ENCODE measurements at regions not wholly inside any gene's neighbourhood (a gene's known extent, or its start where the extent isn't known, plus 50 kb on each side); places are given as distances from the start of the nearest gene placed in this dataset.

DNA sequence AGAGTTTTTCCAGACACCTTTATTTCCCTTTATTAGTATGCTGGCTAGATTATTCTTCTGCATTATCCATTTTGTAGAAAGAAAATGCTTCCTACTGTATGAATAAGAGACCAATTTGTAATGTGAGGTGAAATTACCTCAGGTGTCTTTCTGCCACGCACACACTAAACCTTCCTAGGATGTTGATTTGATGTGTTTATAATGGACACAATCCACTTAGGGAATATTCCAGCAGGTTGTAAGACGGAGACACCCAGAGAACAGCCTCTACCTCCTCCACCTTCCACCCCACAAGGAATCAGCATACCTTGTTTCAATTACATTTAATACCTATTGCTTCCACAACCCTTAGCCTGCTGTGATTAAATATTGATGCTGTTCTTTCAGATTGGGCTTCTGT, 379.1 kb upstream of the KIRREL3 start:
- no peaks in the 10 kb centered on the region for H3K9me3 Mint-ChIP-seq
- no peaks in the 10 kb centered on the region for H3K27me3 Mint-ChIP-seq (ENCODE audit: insufficient read depth)
- intact Hi-C loops (cut with micrococcal nuclease), result no loop called here
- DNase-seq (ENCODE audit: low spot score), result no peak
- no peak overlapping the region for H3K4me3 Mint-ChIP-seq
- no peak overlapping the region for H3K27ac Mint-ChIP-seq
- H3K4me1 Mint-ChIP-seq (ENCODE audit: low read depth), result no peaks in the 10 kb centered on the region
- no peaks in the 10 kb centered on the region for H3K36me3 Mint-ChIP-seq (ENCODE audit: low read depth)

- Mint-ChIP-seq H3K27me3 (ENCODE audit: insufficient read depth) (no peaks in the 10 kb centered on the region), H3K9me3 (no peaks in the 10 kb centered on the region), H3K27ac (no peak overlapping the region), H3K4me1 (ENCODE audit: low read depth) (no peaks in the 10 kb centered on the region), H3K36me3 (ENCODE audit: low read depth) (no peaks in the 10 kb centered on the region), H3K4me3 (no peak overlapping the region)
- intact Hi-C loops (cut with micrococcal nuclease), result no loop called here
- DNase-seq (ENCODE audit: low spot score), result no peak
Measured at GRCh38 chr11:127376301-127376700, 375.7 kb upstream of the KIRREL3 start.

GRCh38 chr11:127369356-127369755, 368.8 kb upstream of the KIRREL3 start:
- no peaks in the 10 kb centered on the region for H3K27me3 Mint-ChIP-seq (ENCODE audit: insufficient read depth)
- no peak overlapping the region for H3K27ac Mint-ChIP-seq
- intact Hi-C loops (cut with micrococcal nuclease), result no loop called here
- no peak for DNase-seq (ENCODE audit: low spot score)
- no peaks in the 10 kb centered on the region for H3K4me1 Mint-ChIP-seq (ENCODE audit: low read depth)
- no peaks in the 10 kb centered on the region for H3K9me3 Mint-ChIP-seq
- no peaks in the 10 kb centered on the region for H3K36me3 Mint-ChIP-seq (ENCODE audit: low read depth)
- H3K4me3 Mint-ChIP-seq, result no peak overlapping the region

DNA sequence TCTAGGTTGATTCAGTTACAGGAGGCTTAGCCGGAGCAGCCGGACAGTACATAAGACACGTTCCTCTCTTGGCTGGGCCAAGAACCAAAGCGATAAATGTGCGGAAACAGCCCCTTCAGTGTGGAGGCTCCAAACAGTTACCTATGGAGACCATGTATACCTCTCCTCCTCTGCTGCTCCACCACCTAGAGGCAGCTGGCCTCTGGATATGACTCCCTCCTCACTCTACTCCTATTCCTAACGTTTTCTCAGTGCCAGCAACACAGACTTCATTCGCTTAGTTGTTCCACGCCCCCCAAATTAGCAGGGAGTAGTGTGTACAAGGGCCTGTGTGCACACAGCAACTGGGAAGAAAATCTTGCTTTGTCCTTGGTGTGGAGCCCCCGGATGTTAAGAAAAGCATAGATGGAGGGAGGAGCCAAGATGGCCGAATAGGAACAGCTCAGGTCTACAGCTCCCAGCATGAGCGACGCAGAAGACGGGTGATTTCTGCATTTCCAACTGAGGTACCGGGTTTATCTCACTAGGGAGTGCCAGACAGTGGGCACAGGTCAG, 362.3 kb upstream of the KIRREL3 start:
- Mint-ChIP-seq H3K36me3 (ENCODE audit: low read depth) (no peaks in the 10 kb centered on the region), H3K4me1 (ENCODE audit: low read depth) (no peaks in the 10 kb centered on the region), H3K27ac (no peak overlapping the region), H3K27me3 (ENCODE audit: insufficient read depth) (no peaks in the 10 kb centered on the region), H3K4me3 (no peak overlapping the region), H3K9me3 (no peaks in the 10 kb centered on the region)
- intact Hi-C loops (cut with micrococcal nuclease), result loop anchor here (1.0 kb wide), 1 partner anchor 8 kb away; no protein-coding TSS in a partner anchor
- no peak for DNase-seq (ENCODE audit: low spot score)

DNA sequence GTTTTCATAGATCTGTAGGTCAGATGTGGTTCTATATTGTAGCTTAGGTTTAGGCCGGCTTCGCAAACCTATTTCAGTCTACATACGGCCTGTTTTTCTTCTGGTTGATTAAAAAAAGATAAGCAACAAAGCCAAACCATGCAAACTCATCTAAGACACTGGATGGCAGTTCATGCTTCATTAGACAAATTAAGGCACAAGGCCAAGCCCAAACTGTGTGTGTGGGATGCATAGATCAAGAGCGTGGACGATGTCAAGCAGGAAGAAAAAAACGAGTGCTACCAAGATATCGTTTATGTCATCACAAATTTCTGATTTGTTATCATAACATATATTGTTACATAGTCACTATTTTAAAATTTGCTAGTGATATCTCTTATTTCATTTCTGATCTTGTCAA, 357.6 kb upstream of the KIRREL3 start:
- DNase-seq (ENCODE audit: low spot score), result no peak
- Mint-ChIP-seq H3K4me3 (no peak overlapping the region), H3K9me3 (no peaks in the 10 kb centered on the region), H3K4me1 (ENCODE audit: low read depth) (no peaks in the 10 kb centered on the region), H3K27me3 (ENCODE audit: insufficient read depth) (no peaks in the 10 kb centered on the region), H3K36me3 (ENCODE audit: low read depth) (no peaks in the 10 kb centered on the region), H3K27ac (no peak overlapping the region)
- intact Hi-C loops (cut with micrococcal nuclease), result no loop called here

DNA sequence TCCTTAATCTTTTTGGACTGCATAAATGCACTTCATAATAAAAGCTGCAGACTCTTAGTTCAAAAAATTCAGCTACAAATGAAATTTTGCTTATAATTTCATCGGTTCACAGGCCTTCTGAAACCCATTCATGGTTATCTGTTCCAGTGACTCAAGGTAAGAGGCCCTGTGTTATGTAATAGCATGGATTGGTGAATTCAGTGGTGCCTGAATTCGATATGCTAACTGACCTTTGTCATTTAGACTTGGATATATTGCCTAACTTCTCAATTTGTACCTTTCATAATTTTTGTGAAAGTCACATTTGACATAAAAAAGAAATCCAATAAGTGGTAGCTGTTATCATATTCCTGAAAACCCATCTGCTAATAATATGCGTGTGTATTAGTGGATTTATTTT, 349.9 kb upstream of the KIRREL3 start:
- Mint-ChIP-seq H3K27me3 (ENCODE audit: insufficient read depth) (peaks cover 2% of the 10 kb centered on the region), H3K9me3 (no peaks in the 10 kb centered on the region), H3K4me1 (ENCODE audit: low read depth) (no peaks in the 10 kb centered on the region), H3K4me3 (no peak overlapping the region), H3K36me3 (ENCODE audit: low read depth) (no peaks in the 10 kb centered on the region), H3K27ac (no peak overlapping the region)
- no peak for DNase-seq (ENCODE audit: low spot score)
- intact Hi-C loops (cut with micrococcal nuclease), result no loop called here

DNA sequence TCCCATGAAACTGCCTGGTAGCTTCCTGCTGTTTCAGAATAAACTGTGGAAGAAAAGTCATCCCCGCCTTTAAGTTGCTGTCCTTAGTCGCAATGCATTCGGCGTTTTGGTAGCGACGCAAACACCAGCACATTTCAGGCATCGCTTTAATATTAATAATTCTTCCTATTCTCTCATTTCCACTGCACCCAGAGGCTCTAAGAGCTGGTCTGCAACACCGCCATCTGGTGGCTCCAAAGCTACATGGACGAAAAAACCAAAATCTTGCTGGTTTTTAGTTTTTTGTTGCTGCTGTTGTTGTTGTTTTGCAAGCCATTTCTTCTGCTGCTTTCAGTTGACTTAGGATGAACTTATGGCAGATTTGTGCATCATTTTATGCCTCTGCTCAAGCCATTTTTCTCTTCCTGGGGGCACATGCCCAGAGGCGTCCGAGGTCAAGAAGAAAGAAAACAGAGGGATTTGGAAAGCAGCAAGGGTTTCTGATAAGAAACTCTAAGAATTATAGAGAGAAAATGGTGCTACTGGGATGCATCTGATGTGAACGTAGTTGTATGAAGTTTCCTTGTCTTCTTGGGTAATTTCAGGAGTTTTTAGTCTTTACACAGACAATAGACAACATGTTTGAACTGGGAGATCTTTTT, 345.4 kb upstream of the KIRREL3 start:
- Mint-ChIP-seq H3K36me3 (ENCODE audit: low read depth) (no peaks in the 10 kb centered on the region), H3K27ac (no peak overlapping the region), H3K27me3 (ENCODE audit: insufficient read depth) (peaks cover 2% of the 10 kb centered on the region), H3K9me3 (no peaks in the 10 kb centered on the region), H3K4me1 (ENCODE audit: low read depth) (no peaks in the 10 kb centered on the region), H3K4me3 (no peak overlapping the region)
- no peak for DNase-seq (ENCODE audit: low spot score)
- intact Hi-C loops (cut with micrococcal nuclease), result no loop called here

DNA sequence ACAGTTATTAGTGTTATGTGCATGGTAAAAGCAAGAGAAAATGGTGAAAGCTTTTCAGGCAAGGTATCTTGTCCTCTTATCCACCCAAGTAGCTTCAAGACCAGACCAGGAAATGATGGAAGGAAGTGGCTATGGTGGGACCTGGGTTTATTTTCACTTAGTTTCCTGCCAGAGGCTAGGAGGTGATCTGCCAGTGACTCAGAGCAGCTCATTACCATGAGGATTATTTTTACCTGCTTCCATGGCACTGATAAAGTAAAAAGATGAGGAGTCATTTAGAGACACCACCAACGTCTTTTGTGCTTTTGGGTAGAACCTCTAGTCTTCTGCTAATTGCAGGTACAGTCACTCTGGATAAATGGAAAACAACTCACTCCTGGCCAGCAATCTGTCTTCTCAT, 339.9 kb upstream of the KIRREL3 start:
- DNase-seq (ENCODE audit: low spot score), result no peak
- intact Hi-C loops (cut with micrococcal nuclease), result no loop called here

GRCh38 chr11:127339376-127339775, 338.8 kb upstream of the KIRREL3 start:
- intact Hi-C loops (cut with micrococcal nuclease), result no loop called here
- no peak for DNase-seq (ENCODE audit: low spot score)
- H3K27ac Mint-ChIP-seq, result no peak overlapping the region
- H3K4me1 Mint-ChIP-seq (ENCODE audit: low read depth), result no peaks in the 10 kb centered on the region
- H3K4me3 Mint-ChIP-seq, result no peak overlapping the region
- no peaks in the 10 kb centered on the region for H3K36me3 Mint-ChIP-seq (ENCODE audit: low read depth)
- no peaks in the 10 kb centered on the region for H3K27me3 Mint-ChIP-seq (ENCODE audit: insufficient read depth)
- no peaks in the 10 kb centered on the region for H3K9me3 Mint-ChIP-seq

More for the DNA sequence above, 339.9 kb upstream of the KIRREL3 start:
- H3K27me3 Mint-ChIP-seq (ENCODE audit: insufficient read depth), result no peaks in the 10 kb centered on the region
- H3K9me3 Mint-ChIP-seq, result no peaks in the 10 kb centered on the region
- no peak overlapping the region for H3K4me3 Mint-ChIP-seq
- H3K4me1 Mint-ChIP-seq (ENCODE audit: low read depth), result no peaks in the 10 kb centered on the region
- no peak overlapping the region for H3K27ac Mint-ChIP-seq
- no peaks in the 10 kb centered on the region for H3K36me3 Mint-ChIP-seq (ENCODE audit: low read depth)

DNA sequence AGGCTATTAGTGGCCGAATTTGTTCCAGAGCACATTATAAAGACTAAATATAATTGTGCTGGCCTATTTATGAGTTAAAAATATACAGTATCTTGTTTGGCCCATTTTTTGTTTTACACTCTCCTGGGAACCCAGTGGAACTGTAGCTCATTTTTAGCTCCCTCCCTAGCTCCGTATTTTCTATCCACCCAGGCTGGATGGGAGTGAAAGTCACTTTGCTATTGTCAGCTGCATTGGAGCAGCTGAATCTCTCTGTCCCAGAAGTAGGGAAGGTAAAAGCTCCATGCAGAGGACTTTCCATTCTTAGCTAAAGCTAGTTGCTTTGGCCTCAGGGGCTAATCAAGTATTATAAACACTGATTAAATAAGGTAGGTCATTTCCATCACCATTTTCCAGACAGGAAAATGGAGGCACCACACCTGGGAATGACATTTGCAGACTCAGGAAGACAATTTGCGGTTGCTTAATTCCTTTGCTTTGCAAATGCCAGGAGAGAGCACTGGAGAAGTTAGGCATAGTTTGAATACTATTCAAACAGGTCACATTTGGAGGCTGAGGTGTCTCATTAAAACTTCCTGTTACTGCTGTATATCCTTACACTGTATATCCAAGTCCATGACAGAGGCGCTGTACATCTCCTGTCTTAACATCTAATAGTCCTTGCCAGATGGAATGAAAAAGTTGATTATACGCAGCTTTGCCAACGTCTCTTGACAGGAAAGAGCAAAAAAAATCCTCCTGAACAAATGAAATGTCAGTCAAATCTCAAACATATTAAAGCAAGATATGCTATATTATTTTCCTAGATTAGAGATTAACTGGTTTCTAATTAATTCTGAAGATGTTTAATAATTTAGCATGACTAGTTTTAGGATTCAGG, 338.1 kb upstream of the KIRREL3 start:
- Mint-ChIP-seq H3K9me3 (no peaks in the 10 kb centered on the region), H3K36me3 (ENCODE audit: low read depth) (no peaks in the 10 kb centered on the region), H3K4me3 (no peak overlapping the region), H3K27ac (no peak overlapping the region), H3K4me1 (ENCODE audit: low read depth) (no peaks in the 10 kb centered on the region), H3K27me3 (ENCODE audit: insufficient read depth) (no peaks in the 10 kb centered on the region)
- no peak for DNase-seq (ENCODE audit: low spot score)
- intact Hi-C loops (cut with micrococcal nuclease), result no loop called here

- intact Hi-C loops (cut with micrococcal nuclease), result no loop called here
- Mint-ChIP-seq H3K4me1 (ENCODE audit: low read depth) (no peaks in the 10 kb centered on the region), H3K36me3 (ENCODE audit: low read depth) (no peaks in the 10 kb centered on the region), H3K4me3 (no peak overlapping the region), H3K27me3 (ENCODE audit: insufficient read depth) (no peaks in the 10 kb centered on the region), H3K9me3 (peaks cover 9% of the 10 kb centered on the region), H3K27ac (no peak overlapping the region)
- no peak for DNase-seq (ENCODE audit: low spot score)
Measured at GRCh38 chr11:127334466-127334865, 333.9 kb upstream of the KIRREL3 start.

DNA sequence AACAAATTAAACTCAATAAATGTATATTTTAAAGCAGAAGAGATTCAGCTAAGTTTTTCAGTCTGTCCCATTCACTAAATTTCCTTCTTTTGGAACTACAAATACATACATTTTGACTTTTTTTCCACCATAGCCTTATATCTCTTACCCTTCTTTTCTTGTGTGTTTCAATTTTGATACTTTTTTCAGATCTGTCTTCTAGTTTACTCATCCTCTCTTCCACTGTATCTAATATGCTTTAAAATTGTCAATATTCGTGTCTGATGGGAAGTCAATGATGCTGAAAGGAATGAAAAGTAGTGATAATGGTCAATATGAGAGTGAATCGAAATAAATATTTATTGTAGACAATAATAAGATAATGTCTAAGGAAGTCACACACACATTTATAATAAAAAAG, 332.3 kb upstream of the KIRREL3 start:
- intact Hi-C loops (cut with micrococcal nuclease), result no loop called here
- Mint-ChIP-seq H3K9me3 (peaks cover 9% of the 10 kb centered on the region), H3K27ac (no peak overlapping the region), H3K27me3 (ENCODE audit: insufficient read depth) (no peaks in the 10 kb centered on the region), H3K4me1 (ENCODE audit: low read depth) (no peaks in the 10 kb centered on the region), H3K4me3 (no peak overlapping the region), H3K36me3 (ENCODE audit: low read depth) (no peaks in the 10 kb centered on the region)
- no peak for DNase-seq (ENCODE audit: low spot score)

DNA sequence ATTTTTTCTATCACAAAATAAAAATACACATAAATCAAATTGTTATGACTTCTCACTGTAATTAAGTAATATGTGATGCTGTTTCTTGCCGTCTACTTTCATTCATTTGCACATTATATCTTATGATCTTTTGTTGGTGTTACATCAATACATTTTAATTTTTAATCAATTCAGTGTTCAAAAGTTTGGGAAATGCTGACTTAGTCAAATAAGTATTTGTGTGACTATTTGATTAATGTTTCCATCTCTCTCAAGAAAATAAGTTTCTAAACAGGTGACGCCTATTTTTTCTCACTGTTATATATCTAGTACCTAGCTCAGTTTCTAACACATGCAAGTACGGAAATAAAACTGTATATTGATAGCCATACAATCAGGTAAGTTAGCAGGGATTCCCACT, 329.5 kb upstream of the KIRREL3 start:
- no peaks in the 10 kb centered on the region for H3K27me3 Mint-ChIP-seq (ENCODE audit: insufficient read depth)
- no peaks in the 10 kb centered on the region for H3K36me3 Mint-ChIP-seq (ENCODE audit: low read depth)
- H3K4me1 Mint-ChIP-seq (ENCODE audit: low read depth), result no peaks in the 10 kb centered on the region
- peaks cover 9% of the 10 kb centered on the region for H3K9me3 Mint-ChIP-seq
- no peak overlapping the region for H3K4me3 Mint-ChIP-seq
- intact Hi-C loops (cut with micrococcal nuclease), result no loop called here
- H3K27ac Mint-ChIP-seq, result no peak overlapping the region
- DNase-seq (ENCODE audit: low spot score), result no peak

Data from activated T-helper 1 cell treated with anti-CD3 and anti-CD28 coated beads, Interleukin-12 subunit alpha, Interleukin-12 subunit beta, Interleukin-2, Interleukin-4 antibody, amounts not matched to agents 30 ng/mL and 10 ng/mL and 1 ng/mL, durations not matched to agents 14 hours and 24 hours and 36 hours (primary cell).